A673 (cell line): ENCODE measurements at regions not wholly inside any gene's neighbourhood (a gene's known extent, or its start where the extent isn't known, plus 50 kb on each side); places are given as distances from the start of the nearest gene placed in this dataset.

ENCODE experiments used
- BruUV-seq: library from RNA; stranded (reverse); fragments of 400-500 nt; replicated peaks from 2 replicates; lab custom pipeline; 2021; lab: Mats Ljungman, UMichigan
- CTCF ChIA-PET: fragments of 300-600 bp; sonication (Branson Sonifier 250); formaldehyde crosslinking; loops from one replicate; lab custom pipeline; 2022; ENCODE audit warnings: antibody characterized with exemption; lab: Charles Lee
- POLR2A ChIA-PET: fragments of 300-600 bp; sonication (Branson Sonifier 250); formaldehyde crosslinking; loops from one replicate; lab custom pipeline; 2022; ENCODE audit warnings: antibody characterized with exemption; ENCODE audit not compliant: low non-redundant PET; lab: Charles Lee
- DNase-seq: peaks from one replicate; pipeline ENCODE4 v3.0.0-alpha.2; 2015; ENCODE audit warnings: low spot score
- H3K27ac ChIP-seq: fragments of 200-600 bp; sonication (generic); 2 replicates; pipeline ENCODE4 v1.5.1; 2016; ENCODE audit warnings: mixed run types, low read depth, mild to moderate bottlenecking, mixed read lengths, antibody characterized with exemption, low read length; ENCODE audit not compliant: poor library complexity, severe bottlenecking
- H3K27me3 ChIP-seq: fragments of 200-600 bp; sonication (generic); replicated peaks from 2 replicates; pipeline ENCODE4 v1.6.1; 2017; ENCODE audit warnings: mixed run types, low read depth, mild to moderate bottlenecking, mixed read lengths, antibody characterized with exemption, low read length; ENCODE audit not compliant: insufficient read depth, poor library complexity
- H3K36me3 ChIP-seq: fragments of 200-600 bp; sonication (generic); 2 replicates; pipeline ENCODE4 v1.6.1; 2016; ENCODE audit warnings: mixed run types, mild to moderate bottlenecking, mixed read lengths, antibody characterized with exemption, low read length; ENCODE audit not compliant: insufficient read depth, poor library complexity, severe bottlenecking
- H3K4me1 ChIP-seq: fragments of 200-600 bp; sonication (generic); 2 replicates; pipeline ENCODE4 v1.6.1; 2017; ENCODE audit warnings: mixed run types, mild to moderate bottlenecking, mixed read lengths, antibody characterized with exemption, low read length; ENCODE audit not compliant: insufficient read depth, poor library complexity, severe bottlenecking
- H3K4me3 ChIP-seq: fragments of 200-600 bp; sonication (generic); 2 replicates; pipeline ENCODE4 v1.5.1; 2016; ENCODE audit warnings: low read depth, mixed run types, mild to moderate bottlenecking, mixed read lengths, low read length; ENCODE audit not compliant: poor library complexity, severe bottlenecking
- H3K9me3 ChIP-seq: fragments of 200-600 bp; sonication (generic); 2 replicates; pipeline ENCODE4 v1.6.1; 2016; ENCODE audit warnings: mixed run types, low read depth, mild to moderate bottlenecking, mixed read lengths, antibody characterized with exemption, low read length; ENCODE audit not compliant: poor library complexity, severe bottlenecking
- EZH2 ChIP-seq: fragments of 200-600 bp; sonication (generic); IDR thresholded peaks from 2 replicates; pipeline ENCODE4 v1.6.1; 2017; ENCODE audit warnings: borderline replicate concordance, low read depth, mild to moderate bottlenecking, mixed read lengths, antibody characterized with exemption, low read length; ENCODE audit not compliant: poor library complexity, severe bottlenecking
- intact Hi-C: fragments of 100-400 bp; cut with micrococcal nuclease; formaldehyde crosslinking; loops from one replicate; pipeline ENCODE4 v1.10.0; 2022; ENCODE audit not compliant: unreplicated experiment
- TF ChIP-seq, protein P1 (sequence below): fragments of 300-800, 200-600 bp; sonication (generic); conservative IDR thresholded peaks from 2 replicates; pipeline ENCODE4 v1.5.1; 2017; ENCODE audit warnings: low read depth, mild to moderate bottlenecking, antibody characterized with exemption, low read length, moderate library complexity, mixed read lengths

GRCh38 chr17:79152110-79152509 lies 77.5 kb downstream of the ENGASE start:
- intact Hi-C loops = no loop called here
- no peaks in the 10 kb centered on the region for H3K9me3 ChIP-seq
- no peak overlapping the region for H3K27ac ChIP-seq
- ChIA-PET CTCF (no interaction called here), POLR2A (no interaction called here)
- no peak for TF ChIP-seq EZH2
- TF ChIP-seq, protein P1, sequence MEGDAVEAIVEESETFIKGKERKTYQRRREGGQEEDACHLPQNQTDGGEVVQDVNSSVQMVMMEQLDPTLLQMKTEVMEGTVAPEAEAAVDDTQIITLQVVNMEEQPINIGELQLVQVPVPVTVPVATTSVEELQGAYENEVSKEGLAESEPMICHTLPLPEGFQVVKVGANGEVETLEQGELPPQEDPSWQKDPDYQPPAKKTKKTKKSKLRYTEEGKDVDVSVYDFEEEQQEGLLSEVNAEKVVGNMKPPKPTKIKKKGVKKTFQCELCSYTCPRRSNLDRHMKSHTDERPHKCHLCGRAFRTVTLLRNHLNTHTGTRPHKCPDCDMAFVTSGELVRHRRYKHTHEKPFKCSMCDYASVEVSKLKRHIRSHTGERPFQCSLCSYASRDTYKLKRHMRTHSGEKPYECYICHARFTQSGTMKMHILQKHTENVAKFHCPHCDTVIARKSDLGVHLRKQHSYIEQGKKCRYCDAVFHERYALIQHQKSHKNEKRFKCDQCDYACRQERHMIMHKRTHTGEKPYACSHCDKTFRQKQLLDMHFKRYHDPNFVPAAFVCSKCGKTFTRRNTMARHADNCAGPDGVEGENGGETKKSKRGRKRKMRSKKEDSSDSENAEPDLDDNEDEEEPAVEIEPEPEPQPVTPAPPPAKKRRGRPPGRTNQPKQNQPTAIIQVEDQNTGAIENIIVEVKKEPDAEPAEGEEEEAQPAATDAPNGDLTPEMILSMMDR = no peak
- no peaks in the 10 kb centered on the region for H3K4me1 ChIP-seq
- peaks cover 61% of the 10 kb centered on the region for H3K27me3 ChIP-seq
- DNase-seq = no peak
- BruUV-seq = no TSS peak
- H3K36me3 ChIP-seq = no peaks in the 10 kb centered on the region
- H3K4me3 ChIP-seq = no peak overlapping the region

DNA sequence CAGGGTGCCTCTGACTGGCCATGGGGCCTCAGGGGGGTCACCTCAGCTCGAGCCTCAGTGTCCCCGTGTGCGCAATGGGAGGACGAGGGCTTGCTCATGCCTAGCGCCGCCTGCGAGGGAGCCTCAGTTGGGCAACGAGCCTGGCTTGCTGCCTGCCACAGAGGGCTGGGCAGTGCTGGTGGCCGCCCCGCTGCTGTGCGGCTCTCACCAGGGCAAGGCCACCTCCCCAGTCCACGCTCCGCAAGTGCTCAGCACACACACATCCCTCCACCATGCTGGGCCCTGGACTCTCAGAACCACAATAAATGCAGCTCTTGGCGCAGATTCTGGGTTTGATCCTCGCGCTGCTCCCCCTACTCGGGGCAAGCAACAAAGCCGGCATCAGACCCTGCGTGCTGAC lies 76.2 kb downstream of the ENGASE start:
- Histone ChIP-seq H3K4me1 (no peaks in the 10 kb centered on the region), H3K36me3 (no peaks in the 10 kb centered on the region), H3K9me3 (no peaks in the 10 kb centered on the region), H3K27ac (no peak overlapping the region), H3K4me3 (no peak overlapping the region), H3K27me3 (peaks cover 48% of the 10 kb centered on the region)
- no peak for TF ChIP-seq EZH2
- TF ChIP-seq, protein P1 = no peak
- BruUV-seq = no TSS peak
- POLR2A ChIA-PET = no interaction called here
- intact Hi-C loops = no loop called here
- no peak for DNase-seq
- CTCF ChIA-PET = no interaction called here

DNA sequence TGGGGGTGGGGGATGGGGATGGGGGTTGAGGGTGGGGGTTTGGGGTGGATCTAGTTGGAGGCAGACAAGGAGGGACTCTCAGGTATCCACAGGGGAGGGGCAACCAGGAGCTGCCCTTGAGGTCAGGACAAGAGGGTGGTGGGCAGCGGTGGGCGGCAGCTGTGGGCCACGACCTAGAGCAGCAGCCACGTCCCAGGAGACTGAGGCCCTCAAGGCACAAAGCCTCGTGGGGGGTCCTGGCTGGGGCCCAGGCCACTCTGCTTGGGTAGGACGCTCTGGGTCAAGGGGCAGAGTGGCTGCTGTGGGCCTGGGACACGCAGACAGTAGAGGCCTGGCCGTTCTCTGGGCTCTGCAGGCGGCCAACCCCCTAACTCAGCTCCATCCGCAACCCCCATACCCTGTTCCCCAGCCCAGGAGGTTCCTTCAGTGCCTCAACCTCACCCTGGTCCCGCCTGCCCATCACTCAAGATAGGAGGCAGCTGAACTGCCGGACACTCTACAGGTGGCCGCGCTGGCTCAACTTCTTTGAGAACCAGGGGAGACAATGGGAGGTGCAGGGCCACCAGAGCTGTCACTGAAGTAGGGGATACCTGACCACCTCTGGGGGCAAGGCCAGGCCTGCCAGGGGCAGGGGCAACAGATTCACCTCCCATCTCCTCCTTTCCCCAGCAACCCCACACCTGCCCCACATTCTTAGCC lies 75.6 kb downstream of the ENGASE start:
- no TSS peak for BruUV-seq
- CTCF ChIA-PET = no interaction called here
- DNase-seq = no peak
- H3K27me3 ChIP-seq = peaks cover 42% of the 10 kb centered on the region
- no peak for TF ChIP-seq EZH2
- TF ChIP-seq, protein P1 = no peak
- H3K27ac ChIP-seq = no peak overlapping the region
- POLR2A ChIA-PET = no interaction called here
- H3K9me3 ChIP-seq = no peaks in the 10 kb centered on the region
- H3K4me3 ChIP-seq = no peak overlapping the region
- no peaks in the 10 kb centered on the region for H3K4me1 ChIP-seq
- no peaks in the 10 kb centered on the region for H3K36me3 ChIP-seq
- intact Hi-C loops = no loop called here
